AG09319 (cell line): ENCODE measurements at regions not wholly inside any gene's neighbourhood (a gene's known extent, or its start where the extent isn't known, plus 50 kb on each side); places are given as distances from the start of the nearest gene placed in this dataset.

Experiments
- DNase-seq: peaks from one replicate; pipeline ENCODE4 v3.0.0-alpha.2; 2010; ENCODE audit warnings: low read depth; ENCODE audit errors: extremely low read depth
- CTCF ChIP-seq: IDR thresholded peaks from 2 replicates; pipeline ENCODE4 v1.5.1; 2011; ENCODE audit warnings: low read depth, mild to moderate bottlenecking, inconsistent platforms, low read length, moderate library complexity

- no peak for TF ChIP-seq CTCF
- no peak for DNase-seq
Measured at GRCh38 chr2:226180281-226180884, 619.2 kb downstream of the IRS1 start.

- no peak for TF ChIP-seq CTCF
- DNase-seq = no peak
Measured at GRCh38 chr2:226179010-226179409, 620.6 kb downstream of the IRS1 start.

GRCh38 chr2:226176283-226176984 is 623.2 kb downstream of the IRS1 start:
- TF ChIP-seq CTCF = no peak
- no peak for DNase-seq

GRCh38 chr2:226174390-226174789 is 625.2 kb downstream of the IRS1 start:
- no peak for TF ChIP-seq CTCF
- DNase-seq = no peak

- DNase-seq = no peak
- no peak for TF ChIP-seq CTCF
Measured at GRCh38 chr2:226172939-226173338, 626.7 kb downstream of the IRS1 start.

GRCh38 chr2:226172309-226172708 is 627.3 kb downstream of the IRS1 start:
- DNase-seq = no peak
- no peak for TF ChIP-seq CTCF

GRCh38 chr2:226169751-226170581 is 629.7 kb downstream of the IRS1 start:
- TF ChIP-seq CTCF = no peak
- DNase-seq = no peak
